ENCODE measurements at regions not wholly inside any gene's neighbourhood (a gene's known extent, or its start where the extent isn't known, plus 50 kb on each side); places are given as distances from the start of the nearest gene placed in this dataset.

GRCh38 chr6:169912266-169913095 is 161.1 kb downstream of the ERMARD start:
- ATAC-seq (no peak), DNase-seq (no peak)
- intact Hi-C loops (cut with DNase I, micrococcal nuclease): no loop called here

GRCh38 chr6:169911264-169912263 is 160.1 kb downstream of the ERMARD start:
- DNase-seq: no peak
- intact Hi-C loops (cut with DNase I, micrococcal nuclease): no loop called here
- ATAC-seq: no peak

GRCh38 chr6:169909113-169909512 is 157.7 kb downstream of the ERMARD start:
- intact Hi-C loops (cut with DNase I, micrococcal nuclease): no loop called here

GRCh38 chr6:169908403-169908933 is 157.0 kb downstream of the ERMARD start:
- DNase-seq (no peak), ATAC-seq (no peak)
- intact Hi-C loops (cut with DNase I, micrococcal nuclease): no loop called here

More at GRCh38 chr6:169909113-169909512, 157.7 kb downstream of the ERMARD start:
- no peak for DNase-seq
- ATAC-seq: no peak

GRCh38 chr6:169907419-169908115 is 156.1 kb downstream of the ERMARD start:
- DNase-seq: no peak
- ATAC-seq: no peak
- intact Hi-C loops (cut with DNase I, micrococcal nuclease): no loop called here

- ATAC-seq: no peak
- no peak for DNase-seq
- intact Hi-C loops (cut with DNase I, micrococcal nuclease): no loop called here
Observed at GRCh38 chr6:169906688-169907418, 155.4 kb downstream of the ERMARD start.

GRCh38 chr6:169906004-169906687 is 154.7 kb downstream of the ERMARD start:
- no peak for ATAC-seq
- no peak for DNase-seq
- intact Hi-C loops (cut with DNase I, micrococcal nuclease): no loop called here

GRCh38 chr6:169905041-169905807 is 153.8 kb downstream of the ERMARD start:
- no peak for DNase-seq
- ATAC-seq: no peak
- intact Hi-C loops (cut with DNase I, micrococcal nuclease): no loop called here

- DNase-seq (no peak), ATAC-seq (no peak)
- intact Hi-C loops (cut with DNase I, micrococcal nuclease): no loop called here
Observed at GRCh38 chr6:169904051-169904922, 152.9 kb downstream of the ERMARD start.

- intact Hi-C loops (cut with DNase I, micrococcal nuclease): no loop called here
- DNase-seq (no peak), ATAC-seq (no peak)
Observed at GRCh38 chr6:169903122-169903521, 151.7 kb downstream of the ERMARD start.

GRCh38 chr6:169902604-169903003 is 151.2 kb downstream of the ERMARD start:
- intact Hi-C loops (cut with DNase I, micrococcal nuclease): no loop called here
- no peak for ATAC-seq
- no peak for DNase-seq

- intact Hi-C loops (cut with DNase I, micrococcal nuclease): no loop called here
- ATAC-seq (no peak), DNase-seq (no peak)
Observed at GRCh38 chr6:169902070-169902469, 150.6 kb downstream of the ERMARD start.

GRCh38 chr6:169899481-169900145 is 148.2 kb downstream of the ERMARD start:
- no peak for ATAC-seq
- DNase-seq: no peak
- intact Hi-C loops (cut with DNase I, micrococcal nuclease): no loop called here

GRCh38 chr6:169898788-169899480 is 147.5 kb downstream of the ERMARD start:
- ATAC-seq: no peak
- intact Hi-C loops (cut with DNase I, micrococcal nuclease): no loop called here
- no peak for DNase-seq
